Testis (tissue), 2 donors: ENCODE measurements at regions not wholly inside any gene's neighbourhood (a gene's known extent, or its start where the extent isn't known, plus 50 kb on each side); places are given as distances from the start of the nearest gene placed in this dataset.
"Not testable (repeated sequence)": the region's sequence is repeated elsewhere in the genome, so short reads cannot be mapped to it uniquely, and the experiment has no call there.

ENCODE experiments used
- POLR2A ChIP-seq: fragments of 450-650 bp; IDR thresholded peaks from one replicate; pipeline ENCODE4 v1.6.1; 2017; ENCODE audit warnings: antibody characterized with exemption, mild to moderate bottlenecking, moderate library complexity
- TF ChIP-seq, protein P1 (sequence below), 3 experiments: fragments of 450-650 bp in 2 of 3; fragments of 200-600 bp in 1 of 3; sonication (generic) in 1 of 3; IDR thresholded peaks; one replicate each; pipeline ENCODE4 v1.5.1; 2016 to 2019; ENCODE audit warnings: antibody characterized with exemption in 3 of 3, mild to moderate bottlenecking in 2 of 3, moderate library complexity in 1 of 3

- TF ChIP-seq, protein P1, sequence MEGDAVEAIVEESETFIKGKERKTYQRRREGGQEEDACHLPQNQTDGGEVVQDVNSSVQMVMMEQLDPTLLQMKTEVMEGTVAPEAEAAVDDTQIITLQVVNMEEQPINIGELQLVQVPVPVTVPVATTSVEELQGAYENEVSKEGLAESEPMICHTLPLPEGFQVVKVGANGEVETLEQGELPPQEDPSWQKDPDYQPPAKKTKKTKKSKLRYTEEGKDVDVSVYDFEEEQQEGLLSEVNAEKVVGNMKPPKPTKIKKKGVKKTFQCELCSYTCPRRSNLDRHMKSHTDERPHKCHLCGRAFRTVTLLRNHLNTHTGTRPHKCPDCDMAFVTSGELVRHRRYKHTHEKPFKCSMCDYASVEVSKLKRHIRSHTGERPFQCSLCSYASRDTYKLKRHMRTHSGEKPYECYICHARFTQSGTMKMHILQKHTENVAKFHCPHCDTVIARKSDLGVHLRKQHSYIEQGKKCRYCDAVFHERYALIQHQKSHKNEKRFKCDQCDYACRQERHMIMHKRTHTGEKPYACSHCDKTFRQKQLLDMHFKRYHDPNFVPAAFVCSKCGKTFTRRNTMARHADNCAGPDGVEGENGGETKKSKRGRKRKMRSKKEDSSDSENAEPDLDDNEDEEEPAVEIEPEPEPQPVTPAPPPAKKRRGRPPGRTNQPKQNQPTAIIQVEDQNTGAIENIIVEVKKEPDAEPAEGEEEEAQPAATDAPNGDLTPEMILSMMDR (IDR thresholded peaks at IDR 0.05): not testable (repeated sequence)
- TF ChIP-seq POLR2A: not testable (repeated sequence)
Observed at GRCh38 chr5:87576306-87576705, 163.6 kb upstream of the CCNH start.
